ENCODE measurements at regions not wholly inside any gene's neighbourhood (a gene's known extent, or its start where the extent isn't known, plus 50 kb on each side); places are given as distances from the start of the nearest gene placed in this dataset.

GRCh38 chr6:134828641-134829040, 121.3 kb downstream of the ALDH8A1 start:
- DNase-seq, result no peak
- H2AFZ ChIP-seq (ENCODE audit: insufficient read depth, low read length, poor library complexity), result no peak overlapping the region
- H3K27ac ChIP-seq (ENCODE audit: low read depth, low read length), result no peak overlapping the region
- peaks cover 2% of the 10 kb centered on the region for H3K9me3 ChIP-seq (ENCODE audit: insufficient read depth, low read depth, low read length)
- H3K79me1 ChIP-seq (ENCODE audit: low read length), result no peaks in the 10 kb centered on the region
- no peak overlapping the region for H2BK5ac ChIP-seq (ENCODE audit: low read depth, low read length, poor library complexity)
- H2BK12ac ChIP-seq (ENCODE audit: low read length), result no peak overlapping the region
- H3K14ac ChIP-seq (ENCODE audit: low read length), result no peak overlapping the region
- H3K23ac ChIP-seq (ENCODE audit: low read length), result no peak overlapping the region
- H3K36me3 ChIP-seq (ENCODE audit: control insufficient read depth in 1 of 2, insufficient read depth in 2 of 2, low read length in 2 of 2), result no peaks in the 10 kb centered on the region
- no peak overlapping the region for H3K9ac ChIP-seq (ENCODE audit: low read length)
- no peak overlapping the region for H4K91ac ChIP-seq (ENCODE audit: low read depth, low read length)
- H3K4me2 ChIP-seq (ENCODE audit: low read length), result no peak overlapping the region
- no CpG with 5 or more reads among the region's 5 CpGs for WGBS (ENCODE audit: extremely low coverage, insufficient coverage, insufficient read length)
- no peak overlapping the region for H3K4ac ChIP-seq (ENCODE audit: low read depth, low read length)
- H3K4me1 ChIP-seq (ENCODE audit: control insufficient read depth in 1 of 2, insufficient read depth in 2 of 2, low read length in 2 of 2), result no peaks in the 10 kb centered on the region
- no peaks in the 10 kb centered on the region for H3K79me2 ChIP-seq (ENCODE audit: control insufficient read depth, insufficient read depth, low read length, poor library complexity)
- no peak overlapping the region for H3K4me3 ChIP-seq (ENCODE audit: low read depth, low read length)
- H4K8ac ChIP-seq (ENCODE audit: low read depth, low read length), result no peak overlapping the region
- H2AK5ac ChIP-seq (ENCODE audit: low read length), result no peak overlapping the region
- no peak overlapping the region for H2BK120ac ChIP-seq (ENCODE audit: insufficient read depth, low read length, poor library complexity)
- H3K27me3 ChIP-seq (ENCODE audit: insufficient read depth, low read length), result no peaks in the 10 kb centered on the region
- H3K18ac ChIP-seq (ENCODE audit: low read length), result no peak overlapping the region
- H4K12ac ChIP-seq (ENCODE audit: low read depth, low read length), result no peak overlapping the region

GRCh38 chr6:134826889-134827737, 122.8 kb downstream of the ALDH8A1 start:
- DNase-seq, result no peak

GRCh38 chr6:134823710-134824034, 126.2 kb downstream of the ALDH8A1 start:
- H3K23ac ChIP-seq (ENCODE audit: low read length), result no peak overlapping the region
- H2BK120ac ChIP-seq (ENCODE audit: insufficient read depth, low read length, poor library complexity), result no peak overlapping the region
- H2BK12ac ChIP-seq (ENCODE audit: low read length), result no peak overlapping the region
- H4K91ac ChIP-seq (ENCODE audit: low read depth, low read length), result no peak overlapping the region
- H3K4ac ChIP-seq (ENCODE audit: low read depth, low read length), result no peak overlapping the region
- H3K4me2 ChIP-seq (ENCODE audit: low read length), result no peak overlapping the region
- no peak overlapping the region for H4K12ac ChIP-seq (ENCODE audit: low read depth, low read length)
- no peak overlapping the region for H3K18ac ChIP-seq (ENCODE audit: low read length)
- H2BK5ac ChIP-seq (ENCODE audit: low read depth, low read length, poor library complexity), result no peak overlapping the region
- H3K4me3 ChIP-seq (ENCODE audit: low read depth, low read length), result no peak overlapping the region
- peaks cover 2% of the 10 kb centered on the region for H3K9me3 ChIP-seq (ENCODE audit: insufficient read depth, low read depth, low read length)
- no peaks in the 10 kb centered on the region for H3K4me1 ChIP-seq (ENCODE audit: control insufficient read depth in 1 of 2, insufficient read depth in 2 of 2, low read length in 2 of 2)
- H3K27me3 ChIP-seq (ENCODE audit: insufficient read depth, low read length), result no peaks in the 10 kb centered on the region
- H3K79me1 ChIP-seq (ENCODE audit: low read length), result no peaks in the 10 kb centered on the region
- no peaks in the 10 kb centered on the region for H3K36me3 ChIP-seq (ENCODE audit: control insufficient read depth in 1 of 2, insufficient read depth in 2 of 2, low read length in 2 of 2)
- no peak for DNase-seq
- no peaks in the 10 kb centered on the region for H3K79me2 ChIP-seq (ENCODE audit: control insufficient read depth, insufficient read depth, low read length, poor library complexity)
- no peak overlapping the region for H3K27ac ChIP-seq (ENCODE audit: low read depth, low read length)
- WGBS (ENCODE audit: extremely low coverage, insufficient coverage, insufficient read length), result no CpG with 5 or more reads among the region's 2 CpGs
- no peak overlapping the region for H3K9ac ChIP-seq (ENCODE audit: low read length)
- no peak overlapping the region for H2AK5ac ChIP-seq (ENCODE audit: low read length)
- no peak overlapping the region for H4K8ac ChIP-seq (ENCODE audit: low read depth, low read length)
- no peak overlapping the region for H2AFZ ChIP-seq (ENCODE audit: insufficient read depth, low read length, poor library complexity)
- H3K14ac ChIP-seq (ENCODE audit: low read length), result no peak overlapping the region

More at GRCh38 chr6:134826889-134827737, 122.8 kb downstream of the ALDH8A1 start:
- Histone ChIP-seq H3K14ac (ENCODE audit: low read length) (no peak overlapping the region), H3K27me3 (ENCODE audit: insufficient read depth, low read length) (no peaks in the 10 kb centered on the region), H2BK5ac (ENCODE audit: low read depth, low read length, poor library complexity) (no peak overlapping the region), H4K91ac (ENCODE audit: low read depth, low read length) (no peak overlapping the region), H3K18ac (ENCODE audit: low read length) (no peak overlapping the region), H2BK120ac (ENCODE audit: insufficient read depth, low read length, poor library complexity) (no peak overlapping the region), H3K4me2 (ENCODE audit: low read length) (no peak overlapping the region), H3K79me2 (ENCODE audit: control insufficient read depth, insufficient read depth, low read length, poor library complexity) (no peaks in the 10 kb centered on the region), H2AK5ac (ENCODE audit: low read length) (no peak overlapping the region), H3K79me1 (ENCODE audit: low read length) (no peaks in the 10 kb centered on the region), H3K4ac (ENCODE audit: low read depth, low read length) (no peak overlapping the region), H3K36me3 (ENCODE audit: control insufficient read depth in 1 of 2, insufficient read depth in 2 of 2, low read length in 2 of 2) (no peaks in the 10 kb centered on the region), H4K12ac (ENCODE audit: low read depth, low read length) (no peak overlapping the region), H3K9me3 (ENCODE audit: insufficient read depth, low read depth, low read length) (peaks cover 2% of the 10 kb centered on the region), H3K4me1 (ENCODE audit: control insufficient read depth in 1 of 2, insufficient read depth in 2 of 2, low read length in 2 of 2) (no peaks in the 10 kb centered on the region), H2BK12ac (ENCODE audit: low read length) (no peak overlapping the region), H3K27ac (ENCODE audit: low read depth, low read length) (no peak overlapping the region), H3K23ac (ENCODE audit: low read length) (no peak overlapping the region), H4K8ac (ENCODE audit: low read depth, low read length) (no peak overlapping the region), H3K4me3 (ENCODE audit: low read depth, low read length) (no peak overlapping the region), H2AFZ (ENCODE audit: insufficient read depth, low read length, poor library complexity) (no peak overlapping the region), H3K9ac (ENCODE audit: low read length) (no peak overlapping the region)
- WGBS (ENCODE audit: extremely low coverage, insufficient coverage, insufficient read length), result no CpG with 5 or more reads among the region's 3 CpGs

- no peaks in the 10 kb centered on the region for H3K27me3 ChIP-seq (ENCODE audit: insufficient read depth, low read length)
- H3K79me2 ChIP-seq (ENCODE audit: control insufficient read depth, insufficient read depth, low read length, poor library complexity), result no peaks in the 10 kb centered on the region
- H4K91ac ChIP-seq (ENCODE audit: low read depth, low read length), result no peak overlapping the region
- H2BK120ac ChIP-seq (ENCODE audit: insufficient read depth, low read length, poor library complexity), result no peak overlapping the region
- H2AK5ac ChIP-seq (ENCODE audit: low read length), result no peak overlapping the region
- H3K4me2 ChIP-seq (ENCODE audit: low read length), result no peak overlapping the region
- no peak overlapping the region for H3K23ac ChIP-seq (ENCODE audit: low read length)
- H4K8ac ChIP-seq (ENCODE audit: low read depth, low read length), result no peak overlapping the region
- peak; percentile 67 to 97 for DNase-seq
- no peak overlapping the region for H2AFZ ChIP-seq (ENCODE audit: insufficient read depth, low read length, poor library complexity)
- no peak overlapping the region for H2BK5ac ChIP-seq (ENCODE audit: low read depth, low read length, poor library complexity)
- no peak overlapping the region for H3K18ac ChIP-seq (ENCODE audit: low read length)
- H3K9me3 ChIP-seq (ENCODE audit: insufficient read depth, low read depth, low read length), result peaks cover 2% of the 10 kb centered on the region
- no peaks in the 10 kb centered on the region for H3K79me1 ChIP-seq (ENCODE audit: low read length)
- H4K12ac ChIP-seq (ENCODE audit: low read depth, low read length), result no peak overlapping the region
- no peak overlapping the region for H3K9ac ChIP-seq (ENCODE audit: low read length)
- no peak overlapping the region for H2BK12ac ChIP-seq (ENCODE audit: low read length)
- H3K4me3 ChIP-seq (ENCODE audit: low read depth, low read length), result no peak overlapping the region
- no peaks in the 10 kb centered on the region for H3K4me1 ChIP-seq (ENCODE audit: control insufficient read depth in 1 of 2, insufficient read depth in 2 of 2, low read length in 2 of 2)
- H3K14ac ChIP-seq (ENCODE audit: low read length), result no peak overlapping the region
- H3K36me3 ChIP-seq (ENCODE audit: control insufficient read depth in 1 of 2, insufficient read depth in 2 of 2, low read length in 2 of 2), result no peaks in the 10 kb centered on the region
- no peak overlapping the region for H3K4ac ChIP-seq (ENCODE audit: low read depth, low read length)
- no CpG with 5 or more reads among the region's 10 CpGs for WGBS (ENCODE audit: extremely low coverage, insufficient coverage, insufficient read length)
- no peak overlapping the region for H3K27ac ChIP-seq (ENCODE audit: low read depth, low read length)
Measured at GRCh38 chr6:134822920-134823709, 126.8 kb downstream of the ALDH8A1 start.
